UCSD-AML1 (cell line): ENCODE measurements at regions not wholly inside any gene's neighbourhood (a gene's known extent, or its start where the extent isn't known, plus 50 kb on each side); places are given as distances from the start of the nearest gene placed in this dataset.

Experiments used
- DNase-seq: peaks from one replicate; lab custom pipeline; 2025; ENCODE audit not compliant: unreplicated experiment; lab: John Stamatoyannopoulos, UW

- DNase-seq: no peak
These were observed 593.2 kb downstream of the LMO7 start for GRCh38 chr13:76229281-76229680.

GRCh38 chr13:76226941-76227340 is 590.8 kb downstream of the LMO7 start:
- no peak for DNase-seq

GRCh38 chr13:76225815-76226489 is 589.8 kb downstream of the LMO7 start:
- no peak for DNase-seq

- DNase-seq: no peak
These were observed 587.9 kb downstream of the LMO7 start for GRCh38 chr13:76223999-76224398.

GRCh38 chr13:76223565-76223964 is 587.4 kb downstream of the LMO7 start:
- peak; percentile 6 for DNase-seq

- no peak for DNase-seq
These were observed 586.4 kb downstream of the LMO7 start for GRCh38 chr13:76222511-76222910.

- DNase-seq: no peak
These were observed 580.6 kb downstream of the LMO7 start for GRCh38 chr13:76216729-76217128.

- no peak for DNase-seq
These were observed 577.9 kb downstream of the LMO7 start for GRCh38 chr13:76214001-76214400.

- peak; percentile 9 for DNase-seq
These were observed 577.3 kb downstream of the LMO7 start for GRCh38 chr13:76213423-76213904.

GRCh38 chr13:76210262-76210661 is 574.1 kb downstream of the LMO7 start:
- DNase-seq: no peak

GRCh38 chr13:76198568-76199163 is 562.5 kb downstream of the LMO7 start:
- DNase-seq: no peak

- DNase-seq: no peak
These were observed 553.9 kb downstream of the LMO7 start for GRCh38 chr13:76189882-76190519.

GRCh38 chr13:76175961-76176725 is 540.0 kb downstream of the LMO7 start:
- DNase-seq: no peak

- no peak for DNase-seq
These were observed 532.5 kb downstream of the LMO7 start for GRCh38 chr13:76168661-76169060.

- no peak for DNase-seq
These were observed 528.2 kb downstream of the LMO7 start for GRCh38 chr13:76164290-76164689.

GRCh38 chr13:76163761-76164160 is 527.6 kb downstream of the LMO7 start:
- no peak for DNase-seq

- no peak for DNase-seq
These were observed 525.1 kb downstream of the LMO7 start for GRCh38 chr13:76160961-76161925.

GRCh38 chr13:76160506-76160905 is 524.4 kb downstream of the LMO7 start:
- DNase-seq: no peak

- DNase-seq: no peak
These were observed 521.8 kb downstream of the LMO7 start for GRCh38 chr13:76157926-76158325.

GRCh38 chr13:76153239-76153638 is 517.1 kb downstream of the LMO7 start:
- no peak for DNase-seq
